ENCODE measurements at regions not wholly inside any gene's neighbourhood (a gene's known extent, or its start where the extent isn't known, plus 50 kb on each side); places are given as distances from the start of the nearest gene placed in this dataset.
A peak's percentile ranks its signal among the peaks of the same experiment; 100 is the strongest.

- no peak for TF ChIP-seq ARID4B (CRISPR knock-in tag; IDR thresholded peaks at IDR 0.05; ENCODE audit: borderline replicate concordance)
Observed at GRCh38 chr6:168240160-168240559, 79.4 kb downstream of the DACT2 start (continued).

- ATAC-seq (no peak), DNase-seq (ENCODE audit: low spot score) (no peak)
- H3K9me3 Mint-ChIP-seq: no peaks in the 10 kb centered on the region
- no peak overlapping the region for H3K4me3 Mint-ChIP-seq
- ChIA-PET CTCF (no interaction called here), POLR2A (no interaction called here)
- TF ChIP-seq FOXJ3 (CRISPR knock-in tag; IDR thresholded peaks at IDR 0.05; ENCODE audit: borderline replicate concordance): no peak
- TF ChIP-seq ELF4 (CRISPR knock-in tag; IDR thresholded peaks at IDR 0.05; ENCODE audit: low read depth): no peak
- no peak for TF ChIP-seq ZNF219 (CRISPR knock-in tag; IDR thresholded peaks at IDR 0.05; ENCODE audit: borderline replicate concordance)
- TF ChIP-seq AFF4 (CRISPR knock-in tag; IDR thresholded peaks at IDR 0.05; ENCODE audit: borderline replicate concordance): no peak
- no peak for TF ChIP-seq NFE2L1 (CRISPR knock-in tag; IDR thresholded peaks at IDR 0.05)
- no peak for TF ChIP-seq FOXK1 (CRISPR knock-in tag; IDR thresholded peaks at IDR 0.05)
- TF ChIP-seq, protein P1, sequence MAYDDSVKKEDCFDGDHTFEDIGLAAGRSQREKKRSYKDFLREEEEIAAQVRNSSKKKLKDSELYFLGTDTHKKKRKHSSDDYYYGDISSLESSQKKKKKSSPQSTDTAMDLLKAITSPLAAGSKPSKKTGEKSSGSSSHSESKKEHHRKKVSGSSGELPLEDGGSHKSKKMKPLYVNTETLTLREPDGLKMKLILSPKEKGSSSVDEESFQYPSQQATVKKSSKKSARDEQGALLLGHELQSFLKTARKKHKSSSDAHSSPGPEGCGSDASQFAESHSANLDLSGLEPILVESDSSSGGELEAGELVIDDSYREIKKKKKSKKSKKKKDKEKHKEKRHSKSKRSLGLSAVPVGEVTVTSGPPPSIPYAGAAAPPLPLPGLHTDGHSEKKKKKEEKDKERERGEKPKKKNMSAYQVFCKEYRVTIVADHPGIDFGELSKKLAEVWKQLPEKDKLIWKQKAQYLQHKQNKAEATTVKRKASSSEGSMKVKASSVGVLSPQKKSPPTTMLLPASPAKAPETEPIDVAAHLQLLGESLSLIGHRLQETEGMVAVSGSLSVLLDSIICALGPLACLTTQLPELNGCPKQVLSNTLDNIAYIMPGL (CRISPR knock-in tag; IDR thresholded peaks at IDR 0.05): no peak
- TF ChIP-seq, protein P2, sequence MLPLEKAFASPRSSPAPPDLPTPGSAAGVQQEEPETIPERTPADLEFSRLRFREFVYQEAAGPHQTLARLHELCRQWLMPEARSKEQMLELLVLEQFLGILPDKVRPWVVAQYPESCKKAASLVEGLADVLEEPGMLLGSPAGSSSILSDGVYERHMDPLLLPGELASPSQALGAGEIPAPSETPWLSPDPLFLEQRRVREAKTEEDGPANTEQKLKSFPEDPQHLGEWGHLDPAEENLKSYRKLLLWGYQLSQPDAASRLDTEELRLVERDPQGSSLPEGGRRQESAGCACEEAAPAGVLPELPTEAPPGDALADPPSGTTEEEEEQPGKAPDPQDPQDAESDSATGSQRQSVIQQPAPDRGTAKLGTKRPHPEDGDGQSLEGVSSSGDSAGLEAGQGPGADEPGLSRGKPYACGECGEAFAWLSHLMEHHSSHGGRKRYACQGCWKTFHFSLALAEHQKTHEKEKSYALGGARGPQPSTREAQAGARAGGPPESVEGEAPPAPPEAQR (CRISPR knock-in tag; IDR thresholded peaks at IDR 0.05): no peak
- no peak for TF ChIP-seq IRF2 (CRISPR knock-in tag; IDR thresholded peaks at IDR 0.05; ENCODE audit: borderline replicate concordance, low read depth)
- TF ChIP-seq CREB1 (CRISPR knock-in tag; IDR thresholded peaks at IDR 0.05): no peak
- no peak for TF ChIP-seq GRHL2 (CRISPR knock-in tag; IDR thresholded peaks at IDR 0.05; ENCODE audit: insufficient replicate concordance, severe bottlenecking)
- no peak for TF ChIP-seq JUN (CRISPR knock-in tag; IDR thresholded peaks at IDR 0.05)
- TF ChIP-seq TCF7 (CRISPR knock-in tag; IDR thresholded peaks at IDR 0.05; ENCODE audit: low read depth): no peak
- no peak for TF ChIP-seq ZNF317 (CRISPR knock-in tag; IDR thresholded peaks at IDR 0.05; ENCODE audit: borderline replicate concordance, low read depth)
- no peak for TF ChIP-seq KAT7 (CRISPR knock-in tag; IDR thresholded peaks at IDR 0.05; ENCODE audit: borderline replicate concordance)
- no peaks in the 10 kb centered on the region for H3K4me1 Mint-ChIP-seq
- no peaks in the 10 kb centered on the region for H3K36me3 Mint-ChIP-seq
- H3K27me3 Mint-ChIP-seq (ENCODE audit: low read depth): no peaks in the 10 kb centered on the region; the same call in 1 of the 2 replicates
- peak overlapping the region; percentile 17; the same call in 1 of the 2 replicates for H3K27ac Mint-ChIP-seq
Observed at GRCh38 chr6:168239044-168239773, 80.4 kb downstream of the DACT2 start.
